ENCODE measurements at regions not wholly inside any gene's neighbourhood (a gene's known extent, or its start where the extent isn't known, plus 50 kb on each side); places are given as distances from the start of the nearest gene placed in this dataset.

GRCh38 chr18:44374966-44375365 lies 305.7 kb upstream of the SETBP1 start:
- Histone ChIP-seq H3K9ac (ENCODE audit: low read depth in 1 of 3, low read length in 3 of 3) (no peak overlapping the region), H3K36me3 (ENCODE audit: control insufficient read depth in 3 of 3, insufficient read depth in 3 of 3, low read length in 3 of 3) (no peaks in the 10 kb centered on the region), H3K4me1 (ENCODE audit: control insufficient read depth in 3 of 3, insufficient read depth in 3 of 3, low read length in 3 of 3) (no peaks in the 10 kb centered on the region), H3K4me3 (ENCODE audit: low read length in 3 of 3) (no peak overlapping the region), H3K9me3 (ENCODE audit: control insufficient read depth in 3 of 3, low read length in 3 of 3) (peaks cover 0 to 1% (median 0%) of the 10 kb centered on the region in 3 donors), H3K27me3 (ENCODE audit: control insufficient read depth in 3 of 3, insufficient read depth in 3 of 3, low read length in 3 of 3) (no peaks in the 10 kb centered on the region), H3K27ac (ENCODE audit: low read depth, low read length) (no peak overlapping the region)

- H3K4me1 ChIP-seq (ENCODE audit: control insufficient read depth in 3 of 3, insufficient read depth in 3 of 3, low read length in 3 of 3): no peaks in the 10 kb centered on the region
These were observed 294.3 kb upstream of the SETBP1 start for GRCh38 chr18:44386401-44386800.

GRCh38 chr18:44388329-44388728 lies 292.4 kb upstream of the SETBP1 start:
- Histone ChIP-seq H3K4me3 (ENCODE audit: low read length in 3 of 3) (no peak overlapping the region), H3K27ac (ENCODE audit: low read depth, low read length) (no peak overlapping the region), H3K4me1 (ENCODE audit: control insufficient read depth in 3 of 3, insufficient read depth in 3 of 3, low read length in 3 of 3) (no peaks in the 10 kb centered on the region), H3K9ac (ENCODE audit: low read depth in 1 of 3, low read length in 3 of 3) (no peak overlapping the region), H3K27me3 (ENCODE audit: control insufficient read depth in 3 of 3, insufficient read depth in 3 of 3, low read length in 3 of 3) (no peaks in the 10 kb centered on the region), H3K9me3 (ENCODE audit: control insufficient read depth in 3 of 3, low read length in 3 of 3) (no peaks in the 10 kb centered on the region), H3K36me3 (ENCODE audit: control insufficient read depth in 3 of 3, insufficient read depth in 3 of 3, low read length in 3 of 3) (no peaks in the 10 kb centered on the region)

More at GRCh38 chr18:44386401-44386800, 294.3 kb upstream of the SETBP1 start:
- Histone ChIP-seq H3K4me3 (ENCODE audit: low read length in 3 of 3) (no peak overlapping the region), H3K36me3 (ENCODE audit: control insufficient read depth in 3 of 3, insufficient read depth in 3 of 3, low read length in 3 of 3) (no peaks in the 10 kb centered on the region), H3K27me3 (ENCODE audit: control insufficient read depth in 3 of 3, insufficient read depth in 3 of 3, low read length in 3 of 3) (no peaks in the 10 kb centered on the region), H3K27ac (ENCODE audit: low read depth, low read length) (no peak overlapping the region), H3K9ac (ENCODE audit: low read depth in 1 of 3, low read length in 3 of 3) (no peak overlapping the region), H3K9me3 (ENCODE audit: control insufficient read depth in 3 of 3, low read length in 3 of 3) (no peaks in the 10 kb centered on the region)

DNA sequence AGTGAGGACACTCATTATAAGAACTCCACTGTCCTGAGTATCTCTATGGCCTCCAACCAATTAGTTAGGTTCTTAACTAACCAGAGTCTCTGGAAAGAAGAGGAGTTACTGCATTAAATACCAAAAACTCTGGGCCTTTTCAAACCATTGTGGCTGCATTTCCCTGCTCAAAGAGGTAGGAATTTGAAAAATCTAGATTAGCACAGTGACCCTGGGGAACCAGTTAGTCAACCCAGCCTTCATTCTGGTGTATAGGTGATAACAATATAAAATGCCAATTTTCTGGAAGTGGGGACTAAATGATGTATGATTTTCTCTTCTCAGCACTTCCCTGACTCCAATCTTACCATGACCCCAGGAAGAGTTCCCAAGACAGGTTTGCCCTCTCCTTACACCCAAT lies 287.8 kb upstream of the SETBP1 start:
- H3K36me3 ChIP-seq (ENCODE audit: control insufficient read depth in 3 of 3, insufficient read depth in 3 of 3, low read length in 3 of 3): no peaks in the 10 kb centered on the region
- no peaks in the 10 kb centered on the region for H3K27me3 ChIP-seq (ENCODE audit: control insufficient read depth in 3 of 3, insufficient read depth in 3 of 3, low read length in 3 of 3)
- no peak overlapping the region for H3K9ac ChIP-seq (ENCODE audit: low read depth in 1 of 3, low read length in 3 of 3)
- H3K27ac ChIP-seq (ENCODE audit: low read depth, low read length): no peak overlapping the region
- H3K9me3 ChIP-seq (ENCODE audit: control insufficient read depth in 3 of 3, low read length in 3 of 3): no peaks in the 10 kb centered on the region
- no peaks in the 10 kb centered on the region for H3K4me1 ChIP-seq (ENCODE audit: control insufficient read depth in 3 of 3, insufficient read depth in 3 of 3, low read length in 3 of 3)
- H3K4me3 ChIP-seq (ENCODE audit: low read length in 3 of 3): no peak overlapping the region

DNA sequence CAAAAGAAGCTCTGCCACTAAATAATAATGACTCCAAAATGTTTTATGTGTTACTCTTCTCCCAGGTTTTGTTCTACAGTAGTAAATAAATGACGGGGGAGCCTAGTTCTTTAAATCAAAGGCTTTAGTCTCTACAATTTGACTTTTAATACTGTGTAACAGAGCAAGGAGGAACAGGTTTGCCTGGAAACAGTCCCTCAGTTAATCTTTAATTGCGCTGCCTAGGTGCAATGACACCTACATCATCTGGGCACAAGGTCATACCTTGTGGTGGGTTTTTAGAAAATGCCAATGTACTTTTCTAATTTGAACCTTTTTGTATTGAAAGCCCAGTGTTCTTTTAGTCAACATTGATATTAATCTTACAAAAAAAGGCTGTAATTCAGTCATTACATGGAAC lies 287.3 kb upstream of the SETBP1 start:
- Histone ChIP-seq H3K36me3 (ENCODE audit: control insufficient read depth in 3 of 3, insufficient read depth in 3 of 3, low read length in 3 of 3) (no peaks in the 10 kb centered on the region), H3K9me3 (ENCODE audit: control insufficient read depth in 3 of 3, low read length in 3 of 3) (no peaks in the 10 kb centered on the region), H3K9ac (ENCODE audit: low read depth in 1 of 3, low read length in 3 of 3) (no peak overlapping the region), H3K4me3 (ENCODE audit: low read length in 3 of 3) (no peak overlapping the region), H3K4me1 (ENCODE audit: control insufficient read depth in 3 of 3, insufficient read depth in 3 of 3, low read length in 3 of 3) (no peaks in the 10 kb centered on the region), H3K27ac (ENCODE audit: low read depth, low read length) (no peak overlapping the region), H3K27me3 (ENCODE audit: control insufficient read depth in 3 of 3, insufficient read depth in 3 of 3, low read length in 3 of 3) (no peaks in the 10 kb centered on the region)

GRCh38 chr18:44396550-44396949 lies 284.1 kb upstream of the SETBP1 start:
- Histone ChIP-seq H3K4me3 (ENCODE audit: low read length in 3 of 3) (no peak overlapping the region), H3K27ac (ENCODE audit: low read depth, low read length) (no peak overlapping the region), H3K9me3 (ENCODE audit: control insufficient read depth in 3 of 3, low read length in 3 of 3) (no peaks in the 10 kb centered on the region), H3K9ac (ENCODE audit: low read depth in 1 of 3, low read length in 3 of 3) (no peak overlapping the region), H3K36me3 (ENCODE audit: control insufficient read depth in 3 of 3, insufficient read depth in 3 of 3, low read length in 3 of 3) (no peaks in the 10 kb centered on the region), H3K4me1 (ENCODE audit: control insufficient read depth in 3 of 3, insufficient read depth in 3 of 3, low read length in 3 of 3) (no peaks in the 10 kb centered on the region), H3K27me3 (ENCODE audit: control insufficient read depth in 3 of 3, insufficient read depth in 3 of 3, low read length in 3 of 3) (no peaks in the 10 kb centered on the region)

- H3K9me3 ChIP-seq (ENCODE audit: control insufficient read depth in 3 of 3, low read length in 3 of 3): no peaks in the 10 kb centered on the region
- H3K36me3 ChIP-seq (ENCODE audit: control insufficient read depth in 3 of 3, insufficient read depth in 3 of 3, low read length in 3 of 3): no peaks in the 10 kb centered on the region
- no peak overlapping the region for H3K9ac ChIP-seq (ENCODE audit: low read depth in 1 of 3, low read length in 3 of 3)
- H3K27me3 ChIP-seq (ENCODE audit: control insufficient read depth in 3 of 3, insufficient read depth in 3 of 3, low read length in 3 of 3): no peaks in the 10 kb centered on the region
- no peak overlapping the region for H3K4me3 ChIP-seq (ENCODE audit: low read length in 3 of 3)
- H3K27ac ChIP-seq (ENCODE audit: low read depth, low read length): no peak overlapping the region
- no peaks in the 10 kb centered on the region for H3K4me1 ChIP-seq (ENCODE audit: control insufficient read depth in 3 of 3, insufficient read depth in 3 of 3, low read length in 3 of 3)
These were observed 271.6 kb upstream of the SETBP1 start for GRCh38 chr18:44409071-44409470.

GRCh38 chr18:44409515-44409914 lies 271.2 kb upstream of the SETBP1 start:
- Histone ChIP-seq H3K27me3 (ENCODE audit: control insufficient read depth in 3 of 3, insufficient read depth in 3 of 3, low read length in 3 of 3) (no peaks in the 10 kb centered on the region), H3K27ac (ENCODE audit: low read depth, low read length) (no peak overlapping the region), H3K9me3 (ENCODE audit: control insufficient read depth in 3 of 3, low read length in 3 of 3) (no peaks in the 10 kb centered on the region), H3K9ac (ENCODE audit: low read depth in 1 of 3, low read length in 3 of 3) (no peak overlapping the region), H3K36me3 (ENCODE audit: control insufficient read depth in 3 of 3, insufficient read depth in 3 of 3, low read length in 3 of 3) (no peaks in the 10 kb centered on the region), H3K4me1 (ENCODE audit: control insufficient read depth in 3 of 3, insufficient read depth in 3 of 3, low read length in 3 of 3) (no peaks in the 10 kb centered on the region), H3K4me3 (ENCODE audit: low read length in 3 of 3) (no peak overlapping the region)

DNA sequence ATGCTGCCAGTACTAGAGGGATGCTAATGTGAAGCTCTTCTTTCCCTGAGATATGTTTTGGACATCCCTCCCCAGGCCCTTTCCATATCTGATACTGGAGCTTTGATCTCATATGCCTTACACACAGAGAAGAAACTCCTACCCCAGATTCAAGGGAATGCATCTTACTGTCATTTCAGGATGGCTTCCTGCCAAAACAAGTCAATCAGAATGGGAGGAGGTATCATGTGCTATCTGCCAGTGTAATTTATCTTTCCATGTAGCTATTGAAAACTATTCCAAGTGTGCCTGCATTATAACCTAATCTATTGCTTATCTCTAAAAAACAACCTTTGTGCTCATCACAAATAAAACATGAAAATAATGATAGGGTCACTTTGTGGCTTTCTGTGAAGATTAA lies 269.9 kb upstream of the SETBP1 start:
- Histone ChIP-seq H3K36me3 (ENCODE audit: control insufficient read depth in 3 of 3, insufficient read depth in 3 of 3, low read length in 3 of 3) (no peaks in the 10 kb centered on the region), H3K27me3 (ENCODE audit: control insufficient read depth in 3 of 3, insufficient read depth in 3 of 3, low read length in 3 of 3) (no peaks in the 10 kb centered on the region), H3K27ac (ENCODE audit: low read depth, low read length) (no peak overlapping the region), H3K4me1 (ENCODE audit: control insufficient read depth in 3 of 3, insufficient read depth in 3 of 3, low read length in 3 of 3) (no peaks in the 10 kb centered on the region), H3K9me3 (ENCODE audit: control insufficient read depth in 3 of 3, low read length in 3 of 3) (no peaks in the 10 kb centered on the region), H3K9ac (ENCODE audit: low read depth in 1 of 3, low read length in 3 of 3) (no peak overlapping the region), H3K4me3 (ENCODE audit: low read length in 3 of 3) (no peak overlapping the region)

GRCh38 chr18:44411262-44411905 lies 269.3 kb upstream of the SETBP1 start:
- no peaks in the 10 kb centered on the region for H3K36me3 ChIP-seq (ENCODE audit: control insufficient read depth in 3 of 3, insufficient read depth in 3 of 3, low read length in 3 of 3)
- no peak overlapping the region for H3K27ac ChIP-seq (ENCODE audit: low read depth, low read length)
- H3K9ac ChIP-seq (ENCODE audit: low read depth in 1 of 3, low read length in 3 of 3): no peak overlapping the region
- H3K4me3 ChIP-seq (ENCODE audit: low read length in 3 of 3): no peak overlapping the region
- H3K4me1 ChIP-seq (ENCODE audit: control insufficient read depth in 3 of 3, insufficient read depth in 3 of 3, low read length in 3 of 3): no peaks in the 10 kb centered on the region
- no peaks in the 10 kb centered on the region for H3K27me3 ChIP-seq (ENCODE audit: control insufficient read depth in 3 of 3, insufficient read depth in 3 of 3, low read length in 3 of 3)
- H3K9me3 ChIP-seq (ENCODE audit: control insufficient read depth in 3 of 3, low read length in 3 of 3): no peaks in the 10 kb centered on the region

All from skeletal muscle tissue (tissue), 3 donors.